ENCODE measurements at regions not wholly inside any gene's neighbourhood (a gene's known extent, or its start where the extent isn't known, plus 50 kb on each side); places are given as distances from the start of the nearest gene placed in this dataset.

GRCh38 chrX:46202733-46203514 is 342.3 kb downstream of the ZNF674 start:
- no peak for TF ChIP-seq RBM22 (IDR thresholded peaks at IDR 0.05; ENCODE audit: low read depth, low read length, poor library complexity, severe bottlenecking)
- no peak for TF ChIP-seq HNRNPUL1 (IDR thresholded peaks at IDR 0.05; ENCODE audit: low read length)
- no peak for TF ChIP-seq CTCF (IDR thresholded peaks at IDR 0.05 in 2 of 3, conservative IDR thresholded peaks at IDR 0.05 in 1 of 3; ENCODE audit: insufficient read depth in 2 of 3, low read depth in 1 of 3, low read length in 3 of 3)
- no peak for TF ChIP-seq PKNOX1 (IDR thresholded peaks at IDR 0.05)
- no peak for TF ChIP-seq POLR2A (conservative IDR thresholded peaks at IDR 0.05)
- no peak for TF ChIP-seq PPARD (CRISPR knock-in tag; IDR thresholded peaks at IDR 0.05)
- TF ChIP-seq CBX5 (IDR thresholded peaks at IDR 0.05; ENCODE audit: borderline replicate concordance, low read depth): no peak
- no peak for TF ChIP-seq EZH2 (IDR thresholded peaks at IDR 0.05; ENCODE audit: borderline replicate concordance, low read depth, low read length)
- TF ChIP-seq, protein P1, sequence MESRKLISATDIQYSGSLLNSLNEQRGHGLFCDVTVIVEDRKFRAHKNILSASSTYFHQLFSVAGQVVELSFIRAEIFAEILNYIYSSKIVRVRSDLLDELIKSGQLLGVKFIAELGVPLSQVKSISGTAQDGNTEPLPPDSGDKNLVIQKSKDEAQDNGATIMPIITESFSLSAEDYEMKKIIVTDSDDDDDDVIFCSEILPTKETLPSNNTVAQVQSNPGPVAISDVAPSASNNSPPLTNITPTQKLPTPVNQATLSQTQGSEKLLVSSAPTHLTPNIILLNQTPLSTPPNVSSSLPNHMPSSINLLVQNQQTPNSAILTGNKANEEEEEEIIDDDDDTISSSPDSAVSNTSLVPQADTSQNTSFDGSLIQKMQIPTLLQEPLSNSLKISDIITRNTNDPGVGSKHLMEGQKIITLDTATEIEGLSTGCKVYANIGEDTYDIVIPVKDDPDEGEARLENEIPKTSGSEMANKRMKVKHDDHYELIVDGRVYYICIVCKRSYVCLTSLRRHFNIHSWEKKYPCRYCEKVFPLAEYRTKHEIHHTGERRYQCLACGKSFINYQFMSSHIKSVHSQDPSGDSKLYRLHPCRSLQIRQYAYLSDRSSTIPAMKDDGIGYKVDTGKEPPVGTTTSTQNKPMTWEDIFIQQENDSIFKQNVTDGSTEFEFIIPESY (CRISPR knock-in tag; IDR thresholded peaks at IDR 0.05): no peak
- no peak for TF ChIP-seq SREBF1 (IDR thresholded peaks at IDR 0.05; ENCODE audit: borderline replicate concordance, low read depth, low read length)
- no peak for TF ChIP-seq GABPA (tag; conservative IDR thresholded peaks at IDR 0.05; ENCODE audit: low read depth)
- TF ChIP-seq, protein P2, sequence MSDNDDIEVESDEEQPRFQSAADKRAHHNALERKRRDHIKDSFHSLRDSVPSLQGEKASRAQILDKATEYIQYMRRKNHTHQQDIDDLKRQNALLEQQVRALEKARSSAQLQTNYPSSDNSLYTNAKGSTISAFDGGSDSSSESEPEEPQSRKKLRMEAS (CRISPR knock-in tag; IDR thresholded peaks at IDR 0.05): no peak
- TF ChIP-seq MCM3 (IDR thresholded peaks at IDR 0.05): no peak
- TF ChIP-seq ZNF239 (CRISPR knock-in tag; IDR thresholded peaks at IDR 0.05): no peak
